ENCODE measurements at regions not wholly inside any gene's neighbourhood (a gene's known extent, or its start where the extent isn't known, plus 50 kb on each side); places are given as distances from the start of the nearest gene placed in this dataset.
A peak's percentile ranks its signal among the peaks of the same experiment; 100 is the strongest.
"Not testable (repeated sequence)": the region's sequence is repeated elsewhere in the genome, so short reads cannot be mapped to it uniquely, and the experiment has no call there.

DNA sequence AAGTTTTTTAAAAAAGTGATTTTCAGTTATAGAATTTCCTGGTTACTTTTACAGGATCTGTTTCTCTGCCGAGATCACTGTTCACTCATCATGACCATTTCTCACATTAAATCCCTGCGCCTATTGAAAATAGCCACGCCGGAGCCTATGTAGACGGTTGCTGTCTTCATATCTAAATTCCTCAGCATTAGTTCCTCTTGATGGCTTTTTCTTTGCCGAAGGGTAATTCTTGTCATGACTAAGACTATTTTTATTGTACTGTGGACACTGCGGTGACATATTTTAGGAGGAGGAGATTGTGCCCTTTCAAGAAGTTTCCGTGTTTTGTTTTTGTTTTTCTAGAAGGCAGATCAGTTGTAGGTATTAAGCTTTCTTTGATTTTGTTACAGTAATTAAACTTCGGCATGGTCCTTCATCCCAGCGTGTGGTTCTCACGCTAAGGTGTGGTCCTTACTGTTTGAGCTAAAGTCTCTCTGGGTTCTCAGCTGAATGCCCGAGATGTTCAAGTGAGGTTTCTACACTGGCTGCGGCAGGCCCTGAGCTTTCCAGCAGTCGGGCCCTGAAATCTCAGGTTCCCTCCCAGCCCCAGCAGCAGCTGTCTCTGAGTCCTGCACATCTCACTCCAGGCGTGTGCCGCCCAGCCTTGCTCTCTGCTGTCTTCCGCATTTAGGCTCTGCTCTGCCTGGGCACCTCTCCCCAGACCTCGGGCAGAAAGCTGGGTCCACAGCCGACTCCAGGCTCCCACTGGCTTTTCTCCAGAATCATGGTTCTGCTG lies 1110.5 kb downstream of the TBC1D22A start:
- Histone ChIP-seq H3K27me3 (no peaks in the 10 kb centered on the region), H3K4me3 (no peak overlapping the region), H3K9ac (no peak overlapping the region), H3K4me1 (no peaks in the 10 kb centered on the region), H3K4me2 (no peak overlapping the region), H3K36me3 (no peaks in the 10 kb centered on the region), H4K20me1 (no peaks in the 10 kb centered on the region), H3K27ac (no peak overlapping the region), H3K9me3 (replicated peaks in 1 of 11) (peaks cover under 1 to 13% (median 5%) of the 10 kb centered on the region in 11 experiments; a peak in 18 of 22 replicates)
- no peak for TF ChIP-seq Cebpa-rat (IDR thresholded peaks at IDR 0.05)

DNA sequence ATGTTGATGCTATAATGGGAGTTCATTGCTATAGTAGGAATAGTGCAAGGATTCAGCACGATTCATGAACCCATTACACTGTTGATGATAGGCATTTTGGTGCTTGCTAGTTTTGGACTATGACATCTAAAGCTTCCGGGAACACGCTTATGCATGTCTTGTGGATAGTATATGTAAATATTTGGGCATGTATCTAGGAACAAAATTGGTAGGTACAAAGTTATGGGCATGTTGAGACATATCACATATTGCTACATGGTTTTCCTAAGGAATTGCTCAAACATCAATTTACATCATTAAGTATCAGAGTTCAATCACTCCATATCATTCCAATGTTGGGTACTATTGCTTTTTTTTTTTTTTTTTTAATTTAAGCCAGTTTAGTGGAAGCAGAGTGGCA lies 1103.2 kb downstream of the TBC1D22A start:
- TF ChIP-seq Cebpa-rat (IDR thresholded peaks at IDR 0.05): no peak
- no peaks in the 10 kb centered on the region for H4K20me1 ChIP-seq
- H3K27me3 ChIP-seq: no peaks in the 10 kb centered on the region
- H3K4me3 ChIP-seq: no peak overlapping the region
- peaks cover 4 to 19% (median 8%) of the 10 kb centered on the region in 11 experiments; a peak in 18 of 22 replicates for H3K9me3 ChIP-seq (replicated peaks in 1 of 11)
- H3K27ac ChIP-seq: no peak overlapping the region
- H3K9ac ChIP-seq: no peak overlapping the region
- no peaks in the 10 kb centered on the region for H3K36me3 ChIP-seq
- H3K4me2 ChIP-seq: no peak overlapping the region
- H3K4me1 ChIP-seq: peaks cover 0 to 2% (median 0%) of the 10 kb centered on the region in 10 experiments; a peak in 2 of 20 replicates

- Histone ChIP-seq H3K4me1 (peaks cover 0 to 14% (median 10%) of the 10 kb centered on the region in 10 experiments; a peak in 13 of 20 replicates), H3K4me2 (no peak overlapping the region), H3K9ac (no peak overlapping the region), H3K9me3 (replicated peaks in 1 of 11) (peaks cover 6 to 8% (median 8%) of the 10 kb centered on the region in 11 experiments), H3K27me3 (no peaks in the 10 kb centered on the region), H3K27ac (no peak overlapping the region), H3K4me3 (no peak overlapping the region), H3K36me3 (no peaks in the 10 kb centered on the region), H4K20me1 (no peaks in the 10 kb centered on the region)
- TF ChIP-seq Cebpa-rat (IDR thresholded peaks at IDR 0.05): no peak
Observed at GRCh38 chr22:47862394-47862793, 1099.9 kb downstream of the TBC1D22A start.

DNA sequence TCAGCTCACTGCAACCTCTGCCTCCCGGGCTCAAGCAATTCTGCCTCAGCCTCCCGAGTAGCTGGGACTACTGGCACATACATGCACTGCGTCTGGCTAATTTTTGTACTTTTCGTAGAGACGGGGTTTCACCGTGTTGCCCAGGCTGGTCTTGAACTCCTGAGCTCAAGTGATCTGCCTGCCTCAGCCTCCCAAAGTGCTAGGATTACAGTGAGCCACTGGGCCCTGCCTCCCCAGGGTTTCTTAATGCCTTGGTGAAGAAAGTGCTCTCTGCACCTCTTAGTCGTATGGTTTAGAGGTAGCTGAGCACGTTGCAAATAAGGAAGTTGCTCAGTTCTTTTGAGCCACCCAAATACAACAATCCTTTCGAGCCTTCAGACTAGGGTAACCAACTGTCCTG lies 1098.5 kb downstream of the TBC1D22A start:
- H3K27me3 ChIP-seq; H3K27ac ChIP-seq; H3K4me3 ChIP-seq; H3K9ac ChIP-seq; H3K4me2 ChIP-seq; H3K9me3 ChIP-seq (replicated peaks in 1 of 11); H3K36me3 ChIP-seq; H4K20me1 ChIP-seq: not testable (repeated sequence)
- H3K4me1 ChIP-seq: peaks cover 0 to 14% (median 10%) of the 10 kb centered on the region in 10 experiments; a peak in 13 of 20 replicates

DNA sequence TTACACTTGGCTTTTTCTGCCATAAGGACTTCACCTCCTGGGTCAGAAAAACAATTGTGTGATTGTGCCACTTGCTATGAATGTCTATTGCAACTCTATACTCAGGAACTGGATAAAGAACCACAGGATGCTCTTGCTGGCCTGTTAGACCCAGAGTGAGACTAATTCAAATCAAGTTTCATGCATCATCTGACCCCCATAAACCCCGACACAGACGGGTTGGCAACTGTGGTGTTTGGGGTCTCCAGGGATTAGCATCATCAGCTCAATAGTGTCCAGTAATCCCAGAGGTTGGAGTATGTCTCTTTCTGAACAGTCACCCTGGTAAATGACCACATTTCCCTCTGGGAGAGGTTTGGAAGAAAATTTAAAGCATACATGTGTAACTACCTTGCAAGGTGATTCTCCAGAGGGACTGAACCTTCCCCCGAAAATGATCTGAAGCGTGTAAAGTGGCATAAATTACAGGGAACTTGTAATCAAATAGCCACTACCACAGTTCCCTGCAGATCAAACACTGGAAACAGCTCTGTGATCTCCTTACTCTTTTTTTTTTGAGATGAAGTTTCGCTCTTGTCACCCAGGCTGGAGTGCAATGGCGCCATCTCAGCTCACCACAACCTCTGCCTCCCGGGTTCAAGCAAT lies 1097.6 kb downstream of the TBC1D22A start:
- no peak overlapping the region for H3K27ac ChIP-seq
- H3K36me3 ChIP-seq: no peaks in the 10 kb centered on the region
- no peaks in the 10 kb centered on the region for H4K20me1 ChIP-seq
- H3K4me1 ChIP-seq: peaks cover 0 to 14% (median 10%) of the 10 kb centered on the region in 10 experiments; a peak in 13 of 20 replicates
- peak overlapping the region in 8 of 11 experiments; percentile 29 to 68 (median 48); a peak in 13 of 22 replicates for H3K4me2 ChIP-seq
- TF ChIP-seq Cebpa-rat (IDR thresholded peaks at IDR 0.05): no peak
- no peak overlapping the region for H3K4me3 ChIP-seq
- no peaks in the 10 kb centered on the region for H3K27me3 ChIP-seq
- H3K9me3 ChIP-seq (replicated peaks in 1 of 11): peaks cover 6 to 8% (median 8%) of the 10 kb centered on the region in 11 experiments
- H3K9ac ChIP-seq: no peak overlapping the region

- H3K4me2 ChIP-seq: no peak overlapping the region
- peaks cover 6 to 8% (median 8%) of the 10 kb centered on the region in 11 experiments for H3K9me3 ChIP-seq (replicated peaks in 1 of 11)
- no peak overlapping the region for H3K4me3 ChIP-seq
- 0 out of 22 replicates have a peak, but pooled peaks cover 0 to 2% (median 0%) of the 10 kb centered on the region in 11 experiments for H3K27me3 ChIP-seq
- no peaks in the 10 kb centered on the region for H3K36me3 ChIP-seq
- H4K20me1 ChIP-seq: no peaks in the 10 kb centered on the region
- no peak overlapping the region for H3K27ac ChIP-seq
- H3K4me1 ChIP-seq: peaks cover 0 to 14% (median 10%) of the 10 kb centered on the region in 10 experiments; a peak in 13 of 20 replicates
- no peak overlapping the region for H3K9ac ChIP-seq
- no peak for TF ChIP-seq Cebpa-rat (IDR thresholded peaks at IDR 0.05)
Observed at GRCh38 chr22:47858773-47859306, 1096.4 kb downstream of the TBC1D22A start.

GRCh38 chr22:47854680-47855079 lies 1092.2 kb downstream of the TBC1D22A start:
- Histone ChIP-seq H3K4me1 (peaks cover 0 to 27% (median 21%) of the 10 kb centered on the region in 10 experiments; a peak in 15 of 20 replicates), H3K27me3 (peaks cover 0 to 15% (median 0%) of the 10 kb centered on the region in 11 experiments; a peak in 2 of 22 replicates), H3K4me2 (no peak overlapping the region), H3K9me3 (replicated peaks in 1 of 11) (peaks cover 6 to 8% (median 8%) of the 10 kb centered on the region in 11 experiments), H3K4me3 (no peak overlapping the region), H3K27ac (no peak overlapping the region), H3K9ac (no peak overlapping the region), H3K36me3 (no peaks in the 10 kb centered on the region), H4K20me1 (no peaks in the 10 kb centered on the region; a peak in 1 of 22 replicates)
- no peak for TF ChIP-seq Cebpa-rat (IDR thresholded peaks at IDR 0.05)

DNA sequence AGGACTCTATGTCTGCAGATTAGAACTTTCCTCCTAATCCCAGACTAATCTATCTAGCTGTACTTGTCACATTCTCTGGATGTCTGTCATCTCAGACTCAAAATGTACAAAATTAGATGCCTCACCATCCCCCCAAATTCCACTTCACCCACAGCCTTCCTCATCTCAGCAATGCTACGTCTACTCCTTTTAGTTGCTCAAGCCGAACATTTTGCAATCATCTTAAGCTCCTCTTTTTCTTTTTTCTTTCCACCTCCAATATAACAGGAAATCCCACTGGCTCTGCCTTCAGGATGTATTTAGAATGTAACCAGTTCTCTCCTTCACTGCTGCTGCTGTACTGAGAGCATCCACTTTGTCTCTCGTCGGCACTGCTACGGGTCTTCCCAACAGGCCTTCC lies 1091.8 kb downstream of the TBC1D22A start:
- Histone ChIP-seq H3K4me3 (no peak overlapping the region), H3K27me3 (peaks cover 0 to 15% (median 0%) of the 10 kb centered on the region in 11 experiments; a peak in 2 of 22 replicates), H3K4me1 (peaks cover 0 to 24% (median 20%) of the 10 kb centered on the region in 10 experiments; a peak in 15 of 20 replicates), H4K20me1 (no peaks in the 10 kb centered on the region; a peak in 1 of 22 replicates), H3K4me2 (no peak overlapping the region), H3K27ac (no peak overlapping the region), H3K9ac (no peak overlapping the region), H3K36me3 (no peaks in the 10 kb centered on the region), H3K9me3 (replicated peaks in 1 of 11) (peaks cover 6 to 8% (median 8%) of the 10 kb centered on the region in 11 experiments)
- no peak for TF ChIP-seq Cebpa-rat (IDR thresholded peaks at IDR 0.05)

DNA sequence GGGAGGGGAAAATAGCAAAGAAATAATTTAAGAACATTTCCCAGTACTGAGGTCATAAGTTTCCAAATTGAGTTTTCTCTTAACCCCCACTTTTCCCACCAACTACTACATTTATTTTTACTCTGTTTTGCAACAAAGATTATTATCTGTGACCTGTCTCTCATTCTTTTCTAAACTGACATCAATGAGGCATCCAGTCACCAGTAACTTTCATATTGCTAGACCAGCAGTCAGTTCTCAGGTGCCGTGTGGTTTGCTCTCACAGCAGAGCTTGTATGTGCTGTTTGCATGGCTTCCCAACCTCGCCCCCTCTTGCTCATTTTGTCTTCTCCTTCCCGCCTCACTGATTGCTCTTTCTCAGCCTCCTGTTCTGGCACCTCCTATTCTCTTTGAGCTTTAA lies 1091.3 kb downstream of the TBC1D22A start:
- Histone ChIP-seq H4K20me1 (no peaks in the 10 kb centered on the region; a peak in 1 of 22 replicates), H3K4me1 (peaks cover 0 to 24% (median 20%) of the 10 kb centered on the region in 10 experiments; a peak in 15 of 20 replicates), H3K27me3 (peaks cover 0 to 15% (median 0%) of the 10 kb centered on the region in 11 experiments; a peak in 2 of 22 replicates), H3K27ac (no peak overlapping the region), H3K9ac (no peak overlapping the region), H3K4me2 (no peak overlapping the region; a peak in 1 of 22 replicates), H3K4me3 (no peak overlapping the region), H3K9me3 (replicated peaks in 1 of 11) (peaks cover 5 to 6% (median 6%) of the 10 kb centered on the region in 11 experiments), H3K36me3 (no peaks in the 10 kb centered on the region)
- no peak for TF ChIP-seq Cebpa-rat (IDR thresholded peaks at IDR 0.05)
